ENCODE measurements at regions not wholly inside any gene's neighbourhood (a gene's known extent, or its start where the extent isn't known, plus 50 kb on each side); places are given as distances from the start of the nearest gene placed in this dataset.

DNA sequence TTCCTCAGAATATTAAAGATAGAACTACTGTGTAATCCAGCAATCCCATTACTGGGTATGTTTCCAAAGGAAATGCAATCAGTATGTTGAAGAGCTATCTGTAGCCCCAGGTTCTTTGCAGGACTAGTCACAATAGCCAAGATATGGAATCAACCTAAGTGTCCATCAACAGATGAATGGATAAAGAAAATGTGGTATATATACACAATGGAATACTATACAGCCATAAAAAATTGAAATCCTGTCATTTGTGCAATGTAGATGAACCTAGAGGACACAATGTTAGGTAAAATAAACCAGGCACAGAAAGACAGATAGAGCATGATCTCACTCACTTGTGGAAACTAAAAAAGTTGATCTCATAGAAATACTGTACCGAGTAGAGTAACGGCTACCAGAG, 306.0 kb upstream of the MARCKS start:
- TF ChIP-seq, protein P1, sequence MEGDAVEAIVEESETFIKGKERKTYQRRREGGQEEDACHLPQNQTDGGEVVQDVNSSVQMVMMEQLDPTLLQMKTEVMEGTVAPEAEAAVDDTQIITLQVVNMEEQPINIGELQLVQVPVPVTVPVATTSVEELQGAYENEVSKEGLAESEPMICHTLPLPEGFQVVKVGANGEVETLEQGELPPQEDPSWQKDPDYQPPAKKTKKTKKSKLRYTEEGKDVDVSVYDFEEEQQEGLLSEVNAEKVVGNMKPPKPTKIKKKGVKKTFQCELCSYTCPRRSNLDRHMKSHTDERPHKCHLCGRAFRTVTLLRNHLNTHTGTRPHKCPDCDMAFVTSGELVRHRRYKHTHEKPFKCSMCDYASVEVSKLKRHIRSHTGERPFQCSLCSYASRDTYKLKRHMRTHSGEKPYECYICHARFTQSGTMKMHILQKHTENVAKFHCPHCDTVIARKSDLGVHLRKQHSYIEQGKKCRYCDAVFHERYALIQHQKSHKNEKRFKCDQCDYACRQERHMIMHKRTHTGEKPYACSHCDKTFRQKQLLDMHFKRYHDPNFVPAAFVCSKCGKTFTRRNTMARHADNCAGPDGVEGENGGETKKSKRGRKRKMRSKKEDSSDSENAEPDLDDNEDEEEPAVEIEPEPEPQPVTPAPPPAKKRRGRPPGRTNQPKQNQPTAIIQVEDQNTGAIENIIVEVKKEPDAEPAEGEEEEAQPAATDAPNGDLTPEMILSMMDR (conservative IDR thresholded peaks at IDR 0.05; ENCODE audit: low read depth, low read length), result no peak
- DNase-seq (ENCODE audit: low read depth), result no peak
- H3K4me3 ChIP-seq (ENCODE audit: low read depth, low read length), result no peak overlapping the region

DNA sequence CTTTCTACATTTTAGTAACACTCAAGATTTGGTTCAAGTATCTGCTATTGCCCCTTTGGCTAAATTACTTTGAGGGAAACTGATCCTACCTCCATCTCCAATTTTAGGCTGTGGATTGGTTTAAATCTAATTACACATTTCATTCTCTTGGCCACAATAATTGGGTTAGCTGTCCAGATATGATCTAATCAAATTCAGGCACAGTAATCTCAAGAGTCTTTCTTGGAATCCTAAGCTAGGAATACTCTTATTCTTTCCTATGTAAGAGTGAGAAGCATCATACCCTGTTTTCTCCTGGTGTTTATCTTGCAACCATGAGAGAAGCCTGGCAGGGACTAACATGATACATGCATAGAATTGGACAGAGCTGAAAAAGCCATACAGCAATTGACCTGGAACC, 300.4 kb upstream of the MARCKS start:
- no peak for DNase-seq (ENCODE audit: low read depth)
- no peak overlapping the region for H3K4me3 ChIP-seq (ENCODE audit: low read depth, low read length)
- TF ChIP-seq, protein P1 (conservative IDR thresholded peaks at IDR 0.05; ENCODE audit: low read depth, low read length), result no peak

DNA sequence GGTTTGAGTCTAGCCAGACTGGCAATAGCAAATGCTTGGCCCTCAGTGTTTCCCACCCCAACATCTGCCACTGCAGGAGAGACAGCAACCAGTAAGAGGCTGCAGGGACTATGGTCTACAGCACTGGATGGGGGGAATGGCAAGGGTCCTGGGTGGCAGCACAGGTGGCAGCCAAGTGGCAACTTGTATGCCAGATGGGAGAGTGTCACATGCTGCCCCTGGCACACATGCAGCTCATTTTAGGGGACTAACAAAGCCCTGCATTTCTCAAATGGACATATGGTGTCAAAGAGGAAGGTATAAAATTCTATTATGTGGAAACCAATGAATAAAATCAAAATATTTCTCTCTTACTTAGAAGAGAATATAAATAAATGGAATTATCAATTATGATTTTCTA, 298.7 kb upstream of the MARCKS start:
- no peak for DNase-seq (ENCODE audit: low read depth)
- no peak overlapping the region for H3K4me3 ChIP-seq (ENCODE audit: low read depth, low read length)
- TF ChIP-seq, protein P1 (conservative IDR thresholded peaks at IDR 0.05; ENCODE audit: low read depth, low read length), result no peak

DNA sequence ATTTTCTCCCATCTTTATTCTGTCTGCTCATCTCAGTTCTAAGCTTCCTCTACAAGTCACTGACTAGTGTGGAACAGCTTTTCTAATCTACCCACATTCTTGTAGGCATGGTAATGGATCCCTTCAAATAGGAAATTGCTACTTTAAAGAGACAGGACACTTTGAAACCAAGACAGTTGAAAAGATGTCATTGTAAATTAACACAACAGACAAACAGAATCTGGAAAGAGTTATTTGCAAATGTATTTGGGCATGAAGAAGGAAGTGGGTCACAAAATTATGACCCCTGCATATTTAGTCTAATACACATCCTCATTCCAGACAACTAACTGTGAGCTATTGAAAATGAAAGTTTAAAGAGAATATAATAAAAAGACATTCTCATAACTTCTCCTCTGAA, 298.2 kb upstream of the MARCKS start:
- no peak overlapping the region for H3K4me3 ChIP-seq (ENCODE audit: low read depth, low read length)
- DNase-seq (ENCODE audit: low read depth), result no peak
- TF ChIP-seq, protein P1 (conservative IDR thresholded peaks at IDR 0.05; ENCODE audit: low read depth, low read length), result no peak

DNA sequence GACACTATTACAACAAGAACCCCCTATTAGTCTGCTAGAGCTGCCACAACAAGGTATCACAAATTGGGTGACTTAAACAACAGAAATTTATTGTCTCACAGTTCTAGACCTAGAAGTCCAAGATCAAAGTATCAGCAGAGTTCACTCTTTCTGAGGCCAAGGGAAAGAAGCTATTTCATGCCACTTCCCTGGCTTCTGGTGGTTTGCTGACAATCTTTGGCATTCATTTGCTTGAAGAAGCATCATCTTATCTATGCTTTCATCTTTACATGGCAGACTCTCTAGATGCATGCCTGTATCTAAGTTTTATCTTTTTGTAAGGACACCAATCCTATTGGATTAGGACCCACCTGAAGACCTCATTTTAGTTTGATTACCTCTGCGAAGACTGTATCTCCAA, 296.8 kb upstream of the MARCKS start:
- no peak for DNase-seq (ENCODE audit: low read depth)
- TF ChIP-seq, protein P1 (conservative IDR thresholded peaks at IDR 0.05; ENCODE audit: low read depth, low read length), result no peak
- no peak overlapping the region for H3K4me3 ChIP-seq (ENCODE audit: low read depth, low read length)

DNA sequence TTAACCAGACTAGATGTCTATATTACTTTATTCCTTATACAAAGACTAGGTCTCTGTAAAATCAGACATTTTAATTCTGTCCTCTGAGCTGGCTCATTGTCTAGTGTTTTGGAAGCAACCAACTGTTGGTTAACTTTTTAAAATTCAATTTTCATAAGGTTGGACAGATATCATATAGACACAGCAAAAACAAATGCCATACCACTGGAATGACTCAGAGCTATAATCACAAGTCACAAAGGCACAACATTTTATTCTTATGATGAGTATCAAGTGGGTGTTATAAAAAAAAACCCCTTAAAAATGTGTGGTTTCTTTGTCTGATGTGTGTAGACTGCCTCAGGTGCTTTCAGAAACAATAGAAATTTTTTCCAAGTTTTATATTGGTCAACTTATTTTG, 296.2 kb upstream of the MARCKS start:
- H3K4me3 ChIP-seq (ENCODE audit: low read depth, low read length), result no peak overlapping the region
- DNase-seq (ENCODE audit: low read depth), result no peak
- TF ChIP-seq, protein P1 (conservative IDR thresholded peaks at IDR 0.05; ENCODE audit: low read depth, low read length), result no peak

DNA sequence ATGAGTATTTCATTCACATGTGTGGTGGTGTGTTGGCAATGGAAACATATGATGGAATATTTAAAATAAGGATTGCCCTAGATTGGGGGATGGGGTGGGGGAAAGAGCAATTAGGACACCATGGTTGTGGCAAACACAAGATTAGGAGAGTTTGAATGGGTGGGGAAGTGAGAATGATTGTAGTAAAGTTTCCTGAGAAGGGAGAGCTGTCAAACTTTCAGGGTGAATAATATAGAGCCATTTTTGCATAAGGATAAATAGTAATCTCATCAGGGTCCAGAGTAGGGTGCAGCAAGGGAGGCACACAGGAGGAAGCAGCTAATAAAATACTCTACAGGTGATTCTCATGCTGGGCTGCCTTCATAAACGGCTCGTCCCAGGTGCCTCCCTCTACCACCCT, 294.9 kb upstream of the MARCKS start:
- no peak for DNase-seq (ENCODE audit: low read depth)

More for the DNA sequence above, 294.9 kb upstream of the MARCKS start:
- TF ChIP-seq, protein P1 (conservative IDR thresholded peaks at IDR 0.05; ENCODE audit: low read depth, low read length), result no peak
- H3K4me3 ChIP-seq (ENCODE audit: low read depth, low read length), result no peak overlapping the region
